CMK (cell line): ENCODE measurements at regions not wholly inside any gene's neighbourhood (a gene's known extent, or its start where the extent isn't known, plus 50 kb on each side); places are given as distances from the start of the nearest gene placed in this dataset.
"Not testable (repeated sequence)": the region's sequence is repeated elsewhere in the genome, so short reads cannot be mapped to it uniquely, and the experiment has no call there.

Experiments
- DNase-seq: peaks from one replicate; pipeline ENCODE4 v3.0.0-alpha.2; 2010; ENCODE audit warnings: low read depth

GRCh38 chr7:65621580-65622201, 248.0 kb downstream of the ZNF92 start:
- DNase-seq = not testable (repeated sequence)

- not testable (repeated sequence) for DNase-seq
Measured at GRCh38 chr7:65631236-65631635, 241.6 kb upstream of the VKORC1L1 start.

- DNase-seq = not testable (repeated sequence)
Measured at GRCh38 chr7:65633587-65634404, 239.1 kb upstream of the VKORC1L1 start.

GRCh38 chr7:65638918-65639317, 234.0 kb upstream of the VKORC1L1 start:
- not testable (repeated sequence) for DNase-seq

- DNase-seq = not testable (repeated sequence)
Measured at GRCh38 chr7:65639717-65640116, 233.2 kb upstream of the VKORC1L1 start.

GRCh38 chr7:65643498-65643897, 229.4 kb upstream of the VKORC1L1 start:
- not testable (repeated sequence) for DNase-seq

- not testable (repeated sequence) for DNase-seq
Measured at GRCh38 chr7:65647153-65647964, 225.5 kb upstream of the VKORC1L1 start.

- DNase-seq = not testable (repeated sequence)
Measured at GRCh38 chr7:65651174-65651573, 221.7 kb upstream of the VKORC1L1 start.

GRCh38 chr7:65651826-65652592, 220.9 kb upstream of the VKORC1L1 start:
- not testable (repeated sequence) for DNase-seq

- DNase-seq = not testable (repeated sequence)
Measured at GRCh38 chr7:65652669-65653068, 220.2 kb upstream of the VKORC1L1 start.

- DNase-seq = not testable (repeated sequence)
Measured at GRCh38 chr7:65656494-65657188, 216.2 kb upstream of the VKORC1L1 start.

GRCh38 chr7:65683362-65683761, 189.5 kb upstream of the VKORC1L1 start:
- DNase-seq = not testable (repeated sequence)

GRCh38 chr7:65699026-65699714, 173.7 kb upstream of the VKORC1L1 start:
- not testable (repeated sequence) for DNase-seq

GRCh38 chr7:65699715-65700356, 173.0 kb upstream of the VKORC1L1 start:
- DNase-seq = not testable (repeated sequence)

GRCh38 chr7:65719123-65719798, 153.6 kb upstream of the VKORC1L1 start:
- not testable (repeated sequence) for DNase-seq

GRCh38 chr7:65722361-65722792, 150.5 kb upstream of the VKORC1L1 start:
- DNase-seq = no peak

- not testable (repeated sequence) for DNase-seq
Measured at GRCh38 chr7:65727182-65727581, 145.7 kb upstream of the VKORC1L1 start.

GRCh38 chr7:65731129-65731528, 141.7 kb upstream of the VKORC1L1 start:
- no peak for DNase-seq

GRCh38 chr7:65731562-65732035, 141.3 kb upstream of the VKORC1L1 start:
- no peak for DNase-seq
